ENCODE measurements at regions not wholly inside any gene's neighbourhood (a gene's known extent, or its start where the extent isn't known, plus 50 kb on each side); places are given as distances from the start of the nearest gene placed in this dataset.

- TF ChIP-seq MYC (IDR thresholded peaks at IDR 0.05; ENCODE audit: low read depth, low read length) (no peak), MAX (IDR thresholded peaks at IDR 0.05; ENCODE audit: low read depth, low read length) (no peak), POLR2A (IDR thresholded peaks at IDR 0.05; ENCODE audit: extremely low read depth, insufficient read length) (no peak), CTCF (IDR thresholded peaks at IDR 0.05; ENCODE audit: low read depth, low read length) (no peak)
- DNase-seq (ENCODE audit: low read depth) = no peak
- no peak overlapping the region for H3K4me3 ChIP-seq (ENCODE audit: low read depth, low read length)
Observed at GRCh38 chr11:122323754-122324421, 207.9 kb upstream of the BLID start.

- no peak for DNase-seq (ENCODE audit: low read depth)
- no peak overlapping the region for H3K4me3 ChIP-seq (ENCODE audit: low read depth, low read length)
- TF ChIP-seq MYC (IDR thresholded peaks at IDR 0.05; ENCODE audit: low read depth, low read length) = no peak
- TF ChIP-seq MAX (IDR thresholded peaks at IDR 0.05; ENCODE audit: low read depth, low read length) = no peak
- no peak for TF ChIP-seq POLR2A (IDR thresholded peaks at IDR 0.05; ENCODE audit: extremely low read depth, insufficient read length)
- no peak for TF ChIP-seq CTCF (IDR thresholded peaks at IDR 0.05; ENCODE audit: low read depth, low read length)
Observed at GRCh38 chr11:122322329-122322728, 206.3 kb upstream of the BLID start.

- TF ChIP-seq CTCF (IDR thresholded peaks at IDR 0.05; ENCODE audit: low read depth, low read length) (no peak), POLR2A (IDR thresholded peaks at IDR 0.05; ENCODE audit: extremely low read depth, insufficient read length) (no peak), MAX (IDR thresholded peaks at IDR 0.05; ENCODE audit: low read depth, low read length) (no peak), MYC (IDR thresholded peaks at IDR 0.05; ENCODE audit: low read depth, low read length) (no peak)
- no peak overlapping the region for H3K4me3 ChIP-seq (ENCODE audit: low read depth, low read length)
- no peak for DNase-seq (ENCODE audit: low read depth)
Observed at GRCh38 chr11:122320671-122321070, 204.7 kb upstream of the BLID start.

- DNase-seq (ENCODE audit: low read depth) = peak; percentile 38
- TF ChIP-seq CTCF (IDR thresholded peaks at IDR 0.05; ENCODE audit: low read depth, low read length) (no peak), MYC (IDR thresholded peaks at IDR 0.05; ENCODE audit: low read depth, low read length) (no peak), MAX (IDR thresholded peaks at IDR 0.05; ENCODE audit: low read depth, low read length) (no peak), POLR2A (IDR thresholded peaks at IDR 0.05; ENCODE audit: extremely low read depth, insufficient read length) (no peak)
- no peak overlapping the region for H3K4me3 ChIP-seq (ENCODE audit: low read depth, low read length)
Observed at GRCh38 chr11:122319691-122320620, 203.9 kb upstream of the BLID start.

- no peak for TF ChIP-seq MAX (IDR thresholded peaks at IDR 0.05; ENCODE audit: low read depth, low read length)
- TF ChIP-seq CTCF (IDR thresholded peaks at IDR 0.05; ENCODE audit: low read depth, low read length) = no peak
- TF ChIP-seq POLR2A (IDR thresholded peaks at IDR 0.05; ENCODE audit: extremely low read depth, insufficient read length) = no peak
- TF ChIP-seq MYC (IDR thresholded peaks at IDR 0.05; ENCODE audit: low read depth, low read length) = no peak
- DNase-seq (ENCODE audit: low read depth) = no peak
- no peak overlapping the region for H3K4me3 ChIP-seq (ENCODE audit: low read depth, low read length)
Observed at GRCh38 chr11:122319085-122319484, 203.1 kb upstream of the BLID start.
